GM12878 (cell line): ENCODE measurements at regions not wholly inside any gene's neighbourhood (a gene's known extent, or its start where the extent isn't known, plus 50 kb on each side); places are given as distances from the start of the nearest gene placed in this dataset.

Source experiments
- ATAC-seq: fragments of 200-7000 bp; cut with Tn5 transposase; 3 replicates; pipeline ENCODE4 v1.9.1; 2020; ENCODE audit warnings: mild to moderate bottlenecking, moderate library complexity
- BruUV-seq: library from RNA; stranded (reverse); fragments of 400-500 nt; replicated peaks from 2 replicates; lab custom pipeline; 2021; lab: Mats Ljungman, UMichigan
- CTCF ChIA-PET: fragments of 300-600 bp; sonication (Branson Sonifier 250); formaldehyde crosslinking; extraction: SDS; loops from one replicate; lab custom pipeline; 2021; ENCODE audit warnings: inconsistent platforms; lab: Yijun Ruan, JAX
- POLR2A ChIA-PET: fragments of 350-600 bp; formaldehyde crosslinking; extraction: SDS; loops from one replicate; lab custom pipeline; 2021; ENCODE audit warnings: inconsistent platforms; lab: Charles Lee
- RAD21 ChIA-PET: fragments of 300-600 bp; sonication (Branson Sonifier 250); formaldehyde crosslinking; loops from one replicate; lab custom pipeline; 2023; ENCODE audit warnings: antibody characterized with exemption; ENCODE audit not compliant: unreplicated experiment; lab: Charles Lee
- SMC1A ChIA-PET: fragments of 300-600 bp; sonication (Branson Sonifier 250); formaldehyde crosslinking; loops from one replicate; lab custom pipeline; 2023; ENCODE audit not compliant: unreplicated experiment, uncharacterized antibody; lab: Charles Lee
- DNase-seq: peaks from one replicate; pipeline ENCODE4 v3.0.0-alpha.2; 2011; ENCODE audit warnings: low read depth, low spot score
- FAIRE-seq: peaks from 3 replicates; lab custom pipeline; 2011; peaks lifted over from hg19 to GRCh38; lab: Jason Lieb, UNC
- H2AFZ ChIP-seq: 2 replicates; pipeline ENCODE4 v1.6.0; 2011; ENCODE audit warnings: low read depth, low read length, control low read depth; ENCODE audit not compliant: control insufficient read depth
- H3K27ac ChIP-seq: 2 replicates; pipeline ENCODE4 v1.5.1; 2011; ENCODE audit warnings: control low read depth; ENCODE audit not compliant: control insufficient read depth, insufficient read depth
- H3K27me3 ChIP-seq, 2 experiments: replicated peaks in 1 of 2; 2 replicates each; pipeline versions ENCODE4 v1.6.0 to v1.6.1; 2011; ENCODE audit warnings: low read length in 1 of 2; ENCODE audit not compliant: control insufficient read depth in 2 of 2, insufficient read depth in 2 of 2
- H3K36me3 ChIP-seq, 2 experiments: 2 replicates each; pipeline ENCODE4 v1.5.1; 2011; ENCODE audit warnings: low read length in 1 of 2; ENCODE audit not compliant: control insufficient read depth in 2 of 2, insufficient read depth in 2 of 2
- H3K4me1 ChIP-seq: 2 replicates; pipeline ENCODE4 v1.6.1; 2011; ENCODE audit warnings: mild to moderate bottlenecking, low read length, moderate library complexity, mixed read lengths; ENCODE audit not compliant: control insufficient read depth, insufficient read depth
- H3K4me2 ChIP-seq: 2 replicates; pipeline ENCODE4 v1.6.0; 2011; ENCODE audit warnings: control low read depth; ENCODE audit not compliant: control insufficient read depth, insufficient read depth
- H3K4me3 ChIP-seq: fragments of 200-600 bp; sonication (generic); 2 replicates; pipeline ENCODE4 v1.5.1; 2016
- H3K79me2 ChIP-seq: 2 replicates; pipeline ENCODE4 v1.6.0; 2011; ENCODE audit warnings: low read length; ENCODE audit not compliant: control insufficient read depth, insufficient read depth
- H3K9ac ChIP-seq: 2 replicates; pipeline ENCODE4 v1.8.0; 2011; ENCODE audit warnings: low read length, control low read depth, mixed read lengths; ENCODE audit not compliant: control insufficient read depth, insufficient read depth
- H3K9me3 ChIP-seq: replicated peaks from 3 replicates; pipeline ENCODE4 v1.5.1; 2011; ENCODE audit warnings: mild to moderate bottlenecking, low read length; ENCODE audit not compliant: control insufficient read depth, insufficient read depth
- H4K20me1 ChIP-seq: 2 replicates; pipeline ENCODE4 v1.6.0; 2011; ENCODE audit not compliant: control insufficient read depth, insufficient read depth
- ASH2L ChIP-seq: fragments of 300-600, 200-600 bp; sonication (generic); IDR thresholded peaks from 2 replicates; pipeline ENCODE4 v1.6.1; 2017; ENCODE audit warnings: low read depth, mild to moderate bottlenecking, borderline replicate concordance
- BACH1 ChIP-seq: fragments of 450-650 bp; IDR thresholded peaks from 2 replicates; pipeline ENCODE4 v1.6.1; 2017; ENCODE audit warnings: mild to moderate bottlenecking, borderline replicate concordance
- GATAD2B ChIP-seq: fragments of 450-650 bp; conservative IDR thresholded peaks from 2 replicates; pipeline ENCODE4 v1.6.1; 2017; ENCODE audit warnings: low read depth, mild to moderate bottlenecking, moderate library complexity
- IRF5 ChIP-seq: fragments of 450-650 bp; IDR thresholded peaks from 2 replicates; pipeline ENCODE4 v1.6.1; 2017; ENCODE audit warnings: borderline replicate concordance
- JUND ChIP-seq: IDR thresholded peaks from 2 replicates; pipeline ENCODE4 v1.6.1; 2012; ENCODE audit warnings: low read depth, mild to moderate bottlenecking, low read length, improper control_type of control experiment, moderate library complexity
- MEF2B ChIP-seq: fragments of 450-650 bp; IDR thresholded peaks from 2 replicates; pipeline ENCODE4 v1.6.1; 2018; ENCODE audit warnings: mild to moderate bottlenecking, moderate library complexity; ENCODE audit not compliant: partially characterized antibody, poor library complexity, severe bottlenecking
- NFYA ChIP-seq: IDR thresholded peaks from 2 replicates; pipeline ENCODE4 v1.6.1; 2011; ENCODE audit warnings: low read depth, mild to moderate bottlenecking, low read length, improper control_type of control experiment, borderline replicate concordance
- NFYB ChIP-seq: IDR thresholded peaks from 2 replicates; pipeline ENCODE4 v1.6.1; 2011; ENCODE audit warnings: low read depth, mild to moderate bottlenecking, low read length, improper control_type of control experiment, moderate library complexity; ENCODE audit not compliant: insufficient read depth
- PKNOX1 ChIP-seq: fragments of 450-650 bp; IDR thresholded peaks from 2 replicates; pipeline ENCODE4 v1.6.1; 2016; ENCODE audit warnings: mild to moderate bottlenecking
- PRDM15 ChIP-seq: fragments of 450-650 bp; formaldehyde crosslinking; IDR thresholded peaks from 2 replicates; pipeline ENCODE4 v1.4.0; 2020; ENCODE audit warnings: mild to moderate bottlenecking, moderate library complexity
- WGBS: methylation state at CpG from one replicate; pipeline ENCODE4 v1.1.6; 2016; ENCODE audit warnings: low lambda C conversion rate; ENCODE audit not compliant: insufficient replicate concordance, insufficient coverage; ENCODE audit errors: missing lambda C conversion rate; 5-methylcytosine and 5-hydroxymethylcytosine counted together
- in situ Hi-C: fragments of 300-500 bp; cut with MboI; formaldehyde crosslinking; loops from 9 replicates; pipeline ENCODE4 v1.14.3; 2018; ENCODE audit warnings: mixed read lengths
- intact Hi-C: fragments of 100-400 bp; cut with micrococcal nuclease; formaldehyde crosslinking; loops from one replicate; pipeline ENCODE4 v1.14.2; 2022; ENCODE audit not compliant: unreplicated experiment
- TF ChIP-seq, protein P1 (sequence below): fragments of 450-650 bp; formaldehyde crosslinking; IDR thresholded peaks from 2 replicates; pipeline ENCODE4 v1.4.0; 2022; ENCODE audit warnings: mild to moderate bottlenecking, moderate library complexity
- TF ChIP-seq, protein P2 (sequence below): IDR thresholded peaks from 2 replicates; pipeline ENCODE4 v1.6.1; 2012; ENCODE audit warnings: low read depth, low read length, improper control_type of control experiment

DNA sequence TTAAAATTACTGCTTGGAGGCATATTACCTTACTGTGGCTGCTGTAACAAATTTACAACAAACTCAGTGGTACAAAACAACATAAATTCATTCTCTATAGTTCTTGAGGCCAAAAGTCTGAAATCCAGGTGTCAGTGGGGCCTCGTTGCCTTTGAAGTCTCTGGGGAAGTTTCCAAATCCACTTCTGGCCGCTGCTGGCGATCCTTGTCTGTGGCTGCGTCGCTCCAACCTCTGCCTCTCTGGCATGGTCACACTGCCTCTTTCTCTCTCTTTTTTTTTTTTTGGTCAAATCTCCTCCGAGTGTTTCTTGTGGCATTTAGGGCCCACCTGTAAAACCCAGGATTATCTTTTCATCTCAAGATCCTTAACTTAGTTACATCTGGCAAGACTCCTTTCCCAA is 182.8 kb downstream of the ST6GAL2 start:
- H3K4me1 ChIP-seq = no peaks in the 10 kb centered on the region
- no peak for FAIRE-seq
- no peak overlapping the region for H3K4me3 ChIP-seq
- H2AFZ ChIP-seq = no peak overlapping the region
- ChIA-PET SMC1A (no interaction called here), POLR2A (no interaction called here), RAD21 (no interaction called here), CTCF (no interaction called here)
- no peaks in the 10 kb centered on the region for H3K79me2 ChIP-seq
- no peaks in the 10 kb centered on the region for H4K20me1 ChIP-seq
- DNase-seq = no peak
- no peaks in the 10 kb centered on the region for H3K36me3 ChIP-seq
- H3K9ac ChIP-seq = no peak overlapping the region
- no peak for ATAC-seq
- no peaks in the 10 kb centered on the region for H3K9me3 ChIP-seq
- no peak for TF ChIP-seq GATAD2B
- TF ChIP-seq ASH2L = no peak
- TF ChIP-seq IRF5 = no peak
- no peak for TF ChIP-seq MEF2B
- TF ChIP-seq PKNOX1 = no peak
- no peak for TF ChIP-seq NFYA
- TF ChIP-seq PRDM15 (CRISPR knock-in tag) = no peak
- no peak for TF ChIP-seq JUND
- TF ChIP-seq, protein P1, sequence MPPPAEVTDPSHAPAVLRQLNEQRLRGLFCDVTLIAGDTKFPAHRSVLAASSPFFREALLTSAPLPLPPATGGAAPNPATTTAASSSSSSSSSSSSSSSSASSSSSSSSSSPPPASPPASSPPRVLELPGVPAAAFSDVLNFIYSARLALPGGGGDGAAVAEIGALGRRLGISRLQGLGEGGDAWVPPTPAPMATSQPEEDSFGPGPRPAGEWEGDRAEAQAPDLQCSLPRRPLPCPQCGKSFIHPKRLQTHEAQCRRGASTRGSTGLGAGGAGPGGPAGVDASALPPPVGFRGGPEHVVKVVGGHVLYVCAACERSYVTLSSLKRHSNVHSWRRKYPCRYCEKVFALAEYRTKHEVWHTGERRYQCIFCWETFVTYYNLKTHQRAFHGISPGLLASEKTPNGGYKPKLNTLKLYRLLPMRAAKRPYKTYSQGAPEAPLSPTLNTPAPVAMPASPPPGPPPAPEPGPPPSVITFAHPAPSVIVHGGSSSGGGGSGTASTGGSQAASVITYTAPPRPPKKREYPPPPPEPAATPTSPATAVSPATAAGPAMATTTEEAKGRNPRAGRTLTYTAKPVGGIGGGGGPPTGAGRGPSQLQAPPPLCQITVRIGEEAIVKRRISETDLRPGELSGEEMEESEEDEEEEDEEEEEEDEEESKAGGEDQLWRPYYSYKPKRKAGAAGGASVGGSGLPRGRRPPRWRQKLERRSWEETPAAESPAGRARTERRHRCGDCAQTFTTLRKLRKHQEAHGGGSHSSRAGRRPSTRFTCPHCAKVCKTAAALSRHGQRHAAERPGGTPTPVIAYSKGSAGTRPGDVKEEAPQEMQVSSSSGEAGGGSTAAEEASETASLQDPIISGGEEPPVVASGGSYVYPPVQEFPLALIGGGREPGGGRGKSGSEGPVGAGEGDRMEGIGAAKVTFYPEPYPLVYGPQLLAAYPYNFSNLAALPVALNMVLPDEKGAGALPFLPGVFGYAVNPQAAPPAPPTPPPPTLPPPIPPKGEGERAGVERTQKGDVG = no peak
- TF ChIP-seq BACH1 = no peak
- TF ChIP-seq, protein P2, sequence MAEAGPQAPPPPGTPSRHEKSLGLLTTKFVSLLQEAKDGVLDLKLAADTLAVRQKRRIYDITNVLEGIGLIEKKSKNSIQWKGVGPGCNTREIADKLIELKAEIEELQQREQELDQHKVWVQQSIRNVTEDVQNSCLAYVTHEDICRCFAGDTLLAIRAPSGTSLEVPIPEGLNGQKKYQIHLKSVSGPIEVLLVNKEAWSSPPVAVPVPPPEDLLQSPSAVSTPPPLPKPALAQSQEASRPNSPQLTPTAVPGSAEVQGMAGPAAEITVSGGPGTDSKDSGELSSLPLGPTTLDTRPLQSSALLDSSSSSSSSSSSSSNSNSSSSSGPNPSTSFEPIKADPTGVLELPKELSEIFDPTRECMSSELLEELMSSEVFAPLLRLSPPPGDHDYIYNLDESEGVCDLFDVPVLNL = no peak
- no peak for TF ChIP-seq NFYB
- in situ Hi-C loops = no loop called here
- BruUV-seq = no TSS peak
- no peak overlapping the region for H3K27ac ChIP-seq
- intact Hi-C loops = no loop called here
- no peak overlapping the region for H3K4me2 ChIP-seq
- H3K27me3 ChIP-seq = no peaks in the 10 kb centered on the region
- 36% methylated on average over 6 of the region's 6 CpGs for WGBS
